K562 (cell line): ENCODE measurements at regions not wholly inside any gene's neighbourhood (a gene's known extent, or its start where the extent isn't known, plus 50 kb on each side); places are given as distances from the start of the nearest gene placed in this dataset.

Source experiments
- ATAC-seq: fragments of 200-7000 bp; cut with Tn5 transposase; 3 replicates; pipeline ENCODE4 v1.9.1; 2020; ENCODE audit warnings: moderate library complexity
- BruUV-seq: library from RNA; stranded (reverse); fragments of 400-500 nt; replicated peaks from 2 replicates; lab custom pipeline; 2021; lab: Mats Ljungman, UMichigan
- CTCF ChIA-PET: fragments of 300-600 bp; formaldehyde crosslinking; extraction: SDS; loops from one replicate; lab custom pipeline; 2021; ENCODE audit warnings: low intra/inter-chr PET ratio; lab: Yijun Ruan, JAX
- POLR2A ChIA-PET: fragments of 300-600, 350-650 bp; sonication (Branson Sonifier 250); formaldehyde crosslinking; extraction: SDS; loops from one replicate; lab custom pipeline; 2021; ENCODE audit warnings: antibody characterized with exemption, inconsistent platforms; lab: Yijun Ruan, JAX
- DNase-seq, 4 experiments: peaks; one replicate each; pipeline versions ENCODE4 v3.0.0 to v3.0.0-alpha.2; 2011 to 2018; ENCODE audit warnings: low spot score in 3 of 4, mixed read lengths in 3 of 4; ENCODE audit errors: extremely low read depth in 1 of 4
- FAIRE-seq: peaks from 2 replicates; lab custom pipeline; 2011; peaks lifted over from hg19 to GRCh38; lab: Jason Lieb, UNC
- H2AFZ ChIP-seq: 2 replicates; pipeline ENCODE4 v1.6.0; 2011; ENCODE audit warnings: low read depth, low read length, control low read depth, inconsistent platforms
- H3K27ac ChIP-seq: fragments of 200-600 bp; 3 replicates; pipeline ENCODE4 v1.8.0; 2011; ENCODE audit warnings: low read depth, mild to moderate bottlenecking, control low read depth, inconsistent platforms, low read length, moderate library complexity, mixed read lengths; ENCODE audit errors: extremely low read depth
- H3K27me3 ChIP-seq, 2 experiments: fragments of 300-600 bp in 1 of 2; 2 replicates in 1 of 2; 3 replicates in 1 of 2; pipeline versions ENCODE4 v1.6.0 to v1.8.0; 2011; ENCODE audit warnings: inconsistent platforms in 2 of 2, low read length in 2 of 2, mild to moderate bottlenecking in 1 of 2, mixed read lengths in 1 of 2, moderate library complexity in 1 of 2; ENCODE audit not compliant: control insufficient read depth in 2 of 2, insufficient read depth in 2 of 2
- H3K36me3 ChIP-seq: fragments of 300-600 bp; 3 replicates; pipeline ENCODE4 v1.8.0; 2011; ENCODE audit warnings: mild to moderate bottlenecking, low read length, inconsistent platforms; ENCODE audit not compliant: control insufficient read depth, insufficient read depth
- H3K4me1 ChIP-seq, 2 experiments: fragments of 200-600 bp in 1 of 2; replicated peaks in 1 of 2; 2 replicates in 1 of 2; 3 replicates in 1 of 2; pipeline versions ENCODE4 v1.5.1 to v1.8.0; 2011; ENCODE audit warnings: inconsistent platforms in 2 of 2, low read length in 2 of 2, mild to moderate bottlenecking in 1 of 2, mixed read lengths in 1 of 2, moderate library complexity in 1 of 2; ENCODE audit not compliant: control insufficient read depth in 2 of 2, insufficient read depth in 2 of 2
- H3K4me2 ChIP-seq: 2 replicates; pipeline ENCODE4 v1.6.1; 2011; ENCODE audit warnings: low read length, control low read depth, inconsistent platforms, mixed read lengths; ENCODE audit not compliant: insufficient read depth
- H3K4me3 ChIP-seq: fragments of 200-600 bp; sonication (generic), shearing (Covaris generic); 2 replicates; pipeline ENCODE4 v1.5.1; 2016; ENCODE audit warnings: control low read depth, inconsistent platforms
- H3K79me2 ChIP-seq: fragments of 200-600 bp; 3 replicates; pipeline ENCODE4 v1.8.0; 2011; ENCODE audit warnings: low read length, inconsistent platforms; ENCODE audit not compliant: control insufficient read depth, insufficient read depth
- H3K9ac ChIP-seq, 2 experiments: 2 replicates each; pipeline versions ENCODE4 v1.6.0 to v1.6.1; 2011; ENCODE audit warnings: low read depth in 2 of 2, low read length in 2 of 2, control low read depth in 1 of 2, inconsistent platforms in 1 of 2, mild to moderate bottlenecking in 1 of 2, mixed read lengths in 1 of 2; ENCODE audit not compliant: insufficient read depth in 1 of 2
- H3K9me1 ChIP-seq: one replicate; pipeline ENCODE4 v1.6.0; 2011; ENCODE audit warnings: inconsistent platforms, mild to moderate bottlenecking, low read length, moderate library complexity; ENCODE audit not compliant: control insufficient read depth, insufficient read depth
- H3K9me3 ChIP-seq: replicated peaks from 2 replicates; pipeline ENCODE4 v1.5.1; 2011; ENCODE audit warnings: low read depth, low read length, inconsistent platforms; ENCODE audit not compliant: control insufficient read depth, insufficient read depth
- H4K20me1 ChIP-seq: replicated peaks from 2 replicates; pipeline ENCODE4 v1.6.1; 2011; ENCODE audit warnings: low read length, inconsistent platforms, mixed read lengths; ENCODE audit not compliant: control insufficient read depth, insufficient read depth
- CREB3 ChIP-seq: fragments of 450-650 bp; conservative IDR thresholded peaks from 2 replicates; pipeline ENCODE4 v1.6.1; 2016; ENCODE audit warnings: missing genetic modification characterization, low read depth, mild to moderate bottlenecking, missing compliant biosample characterization, moderate library complexity
- GATA2 ChIP-seq: sonication (generic); formaldehyde crosslinking; IDR thresholded peaks from 2 replicates; pipeline ENCODE4 v1.4.0; 2020; ENCODE audit warnings: mild to moderate bottlenecking, missing genetic modification reagents
- IRF2 ChIP-seq: sonication (generic); formaldehyde crosslinking; IDR thresholded peaks from 2 replicates; pipeline ENCODE4 v1.8.1; 2022; ENCODE audit warnings: mild to moderate bottlenecking, missing genetic modification reagents
- IRF9 ChIP-seq: fragments of 450-650 bp; IDR thresholded peaks from 2 replicates; pipeline ENCODE4 v1.6.1; 2016; ENCODE audit warnings: missing biosample characterization, missing genetic modification characterization
- L3MBTL2 ChIP-seq: fragments of 450-650 bp; IDR thresholded peaks from 2 replicates; pipeline ENCODE4 v1.6.1; 2016; ENCODE audit warnings: mild to moderate bottlenecking, moderate library complexity
- PHB ChIP-seq: fragments of 250-450 bp; sonication (Bioruptor Pico); IDR thresholded peaks from 2 replicates; pipeline ENCODE4 v1.5.0; 2021
- PREB ChIP-seq: sonication (generic); formaldehyde crosslinking; IDR thresholded peaks from 2 replicates; pipeline ENCODE4 v1.8.1; 2023; ENCODE audit warnings: mild to moderate bottlenecking, missing genetic modification reagents
- PYGO2 ChIP-seq: fragments of 450-650 bp; IDR thresholded peaks from 2 replicates; pipeline ENCODE4 v1.6.1; 2016; ENCODE audit warnings: mild to moderate bottlenecking, missing genetic modification characterization, moderate library complexity, missing compliant biosample characterization
- RB1 ChIP-seq: fragments of 450-650 bp; IDR thresholded peaks from 2 replicates; pipeline ENCODE4 v1.6.1; 2017; ENCODE audit warnings: low read depth, mild to moderate bottlenecking
- RBM22 ChIP-seq: fragments of 200-400 bp; formaldehyde crosslinking; IDR thresholded peaks from 2 replicates; pipeline ENCODE4 v1.6.1; 2018; ENCODE audit warnings: low read length, low read depth; ENCODE audit not compliant: poor library complexity, severe bottlenecking
- SRSF3 ChIP-seq: fragments of 200-400 bp; formaldehyde crosslinking; IDR thresholded peaks from 2 replicates; pipeline ENCODE4 v1.6.1; 2016; ENCODE audit warnings: mild to moderate bottlenecking, low read length, moderate library complexity; ENCODE audit not compliant: insufficient read depth
- ZNF239 ChIP-seq: fragments of 250-450 bp; sonication (Bioruptor Pico); IDR thresholded peaks from 2 replicates; pipeline ENCODE4 v1.4.0; 2020; ENCODE audit warnings: mild to moderate bottlenecking
- ZNF280B ChIP-seq: fragments of 250-450 bp; sonication (Bioruptor Pico); IDR thresholded peaks from 2 replicates; pipeline ENCODE4 v1.5.1; 2021; ENCODE audit warnings: mild to moderate bottlenecking
- ZNF311 ChIP-seq: fragments of 250-450 bp; sonication (Bioruptor Pico); IDR thresholded peaks from 2 replicates; pipeline ENCODE4 v1.4.0; 2020; ENCODE audit warnings: mild to moderate bottlenecking, moderate library complexity
- ZNF584 ChIP-seq: fragments of 200-800 bp; sonication (Bioruptor generic); IDR thresholded peaks from 2 replicates; pipeline ENCODE4 v1.6.1; 2016; ENCODE audit warnings: low read depth, mild to moderate bottlenecking, missing genetic modification characterization, missing compliant biosample characterization
- WGBS: fragments of 100-300 bp; shearing (Covaris generic); methylation state at CpG from one replicate; pipeline ENCODE4 v1.1.6; 2016; ENCODE audit warnings: low coverage, mixed read lengths; ENCODE audit not compliant: insufficient coverage; ENCODE audit errors: missing lambda C conversion rate; 5-methylcytosine and 5-hydroxymethylcytosine counted together
- in situ Hi-C: fragments of 300-500 bp; cut with MboI; formaldehyde crosslinking; loops from 4 replicates; pipeline ENCODE4 v1.15.0; 2018; ENCODE audit warnings: inconsistent platforms, mixed read lengths
- intact Hi-C: fragments of 100-400 bp; cut with micrococcal nuclease; formaldehyde crosslinking; loops from 2 replicates; pipeline ENCODE4 v1.14.2; 2022

GRCh38 chr13:44229371-44230030 lies 144.1 kb upstream of the SERP2 start (continued):
- TF ChIP-seq ZNF584 (CRISPR knock-in tag) = no peak
- TF ChIP-seq RB1 = no peak
- TF ChIP-seq PHB (CRISPR knock-in tag) = no peak

GRCh38 chr13:44230071-44230470 lies 143.6 kb upstream of the SERP2 start:
- Histone ChIP-seq H3K79me2 (no peaks in the 10 kb centered on the region), H4K20me1 (no peaks in the 10 kb centered on the region), H3K4me3 (no peak overlapping the region), H2AFZ (no peak overlapping the region), H3K27me3 (peaks cover 7 to 21% of the 10 kb centered on the region in 2 experiments; a peak in 3 of 5 replicates), H3K4me1 (no peaks in the 10 kb centered on the region; a peak in 1 of 5 replicates), H3K9ac (no peak overlapping the region), H3K36me3 (no peaks in the 10 kb centered on the region), H3K27ac (no peak overlapping the region), H3K9me3 (no peaks in the 10 kb centered on the region), H3K4me2 (no peak overlapping the region), H3K9me1 (no peaks in the 10 kb centered on the region)
- no TSS peak for BruUV-seq
- CTCF ChIA-PET = no interaction called here
- POLR2A ChIA-PET = interaction anchor here (0.6 kb wide), 1 partner anchor 64 kb away, joined by 3 read pairs; no protein-coding TSS in a partner anchor
- ATAC-seq (no peak), FAIRE-seq (no peak), DNase-seq (no peak)
- 3% methylated on average over 7 of the region's 7 CpGs for WGBS
- intact Hi-C loops (no loop called here), in situ Hi-C loops (no loop called here)
- no peak for TF ChIP-seq SRSF3
- no peak for TF ChIP-seq ZNF280B (CRISPR knock-in tag)
- TF ChIP-seq PREB = no peak
- no peak for TF ChIP-seq PYGO2 (tag)
- no peak for TF ChIP-seq ZNF311
- TF ChIP-seq L3MBTL2 = no peak
- TF ChIP-seq ZNF584 (CRISPR knock-in tag) = no peak
- no peak for TF ChIP-seq IRF2 (CRISPR knock-in tag)
- no peak for TF ChIP-seq GATA2
- TF ChIP-seq IRF9 (tag) = no peak
- TF ChIP-seq CREB3 (tag) = no peak
- TF ChIP-seq RBM22 = no peak
- TF ChIP-seq ZNF239 = no peak
